ENCODE measurements at regions not wholly inside any gene's neighbourhood (a gene's known extent, or its start where the extent isn't known, plus 50 kb on each side); places are given as distances from the start of the nearest gene placed in this dataset.

GRCh38 chr17:22158364-22158763 is 466.0 kb downstream of the KCNJ18 start:
- peaks cover 28% of the 10 kb centered on the region; the same call in 2 of the 3 replicates for H3K9me3 Mint-ChIP-seq
- peaks cover 22% of the 10 kb centered on the region for H3K4me1 ChIP-seq (ENCODE audit: insufficient read depth)
- no peak overlapping the region for H3K4me3 Mint-ChIP-seq
- H3K4me3 ChIP-seq, result no peak overlapping the region
- no peak overlapping the region for H3K27ac ChIP-seq (ENCODE audit: low read depth)
- DNase-seq (ENCODE audit: low spot score) (no peak), ATAC-seq (no peak)
- H3K27me3 ChIP-seq (ENCODE audit: insufficient read depth), result no peaks in the 10 kb centered on the region
- H3K36me3 Mint-ChIP-seq (ENCODE audit: low read depth), result no peaks in the 10 kb centered on the region
- H3K27ac Mint-ChIP-seq, result no peak overlapping the region
- no peaks in the 10 kb centered on the region for H4K20me1 ChIP-seq (replicated peaks; ENCODE audit: insufficient read depth)
- H3K9me2 ChIP-seq (ENCODE audit: insufficient read depth), result no peaks in the 10 kb centered on the region
- H3K27me3 Mint-ChIP-seq (ENCODE audit: insufficient read depth, low read depth, poor library complexity), result no peaks in the 10 kb centered on the region
- H3K36me3 ChIP-seq (ENCODE audit: insufficient read depth), result no peaks in the 10 kb centered on the region
- no peak overlapping the region for H3K4me2 ChIP-seq
- no peak overlapping the region for H2AFZ ChIP-seq
- H3F3A ChIP-seq (replicated peaks; ENCODE audit: low read depth), result no peaks in the 10 kb centered on the region
- no peaks in the 10 kb centered on the region for H3K79me2 ChIP-seq (replicated peaks; ENCODE audit: insufficient read depth)
- H3K4me1 Mint-ChIP-seq, result peaks cover 10% of the 10 kb centered on the region; the same call in 2 of the 3 replicates
- no peak for TF ChIP-seq ZNF331 (CRISPR knock-in tag; IDR thresholded peaks at IDR 0.05; ENCODE audit: low read depth)
- TF ChIP-seq STAT1 (IDR thresholded peaks at IDR 0.05; ENCODE audit: unreplicated experiment), result no peak
- no peak for TF ChIP-seq ZNF462 (CRISPR knock-in tag; IDR thresholded peaks at IDR 0.05)
- TF ChIP-seq JUNB (IDR thresholded peaks at IDR 0.05; ENCODE audit: unreplicated experiment), result no peak
- TF ChIP-seq ZNF114 (CRISPR knock-in tag; IDR thresholded peaks at IDR 0.05), result no peak
- no peak for TF ChIP-seq POLR2AphosphoS5 (IDR thresholded peaks at IDR 0.05; ENCODE audit: low read depth)
- TF ChIP-seq CTCF (conservative IDR thresholded peaks at IDR 0.05; ENCODE audit: low read depth in 2 of 2), result no peak
- no peak for TF ChIP-seq EZH2 (IDR thresholded peaks at IDR 0.05; ENCODE audit: low read depth, unreplicated experiment)
- no peak for TF ChIP-seq ETS1 (IDR thresholded peaks at IDR 0.05)
